PC-9 (cell line): ENCODE measurements at regions not wholly inside any gene's neighbourhood (a gene's known extent, or its start where the extent isn't known, plus 50 kb on each side); places are given as distances from the start of the nearest gene placed in this dataset.

Experiments
- BruUV-seq: library from RNA; stranded (reverse); fragments of 400-500 nt; replicated peaks from 2 replicates; lab custom pipeline; 2021; lab: Mats Ljungman, UMichigan
- CTCF ChIA-PET: fragments of 300-600 bp; sonication (Branson Sonifier 250); formaldehyde crosslinking; loops from one replicate; lab custom pipeline; 2022; ENCODE audit warnings: antibody characterized with exemption; lab: Charles Lee
- POLR2A ChIA-PET: fragments of 300-600 bp; sonication (Branson Sonifier 250); formaldehyde crosslinking; loops from one replicate; lab custom pipeline; 2022; ENCODE audit warnings: antibody characterized with exemption; ENCODE audit not compliant: unreplicated experiment; lab: Charles Lee
- DNase-seq, 2 experiments: peaks; one replicate each; pipeline versions ENCODE4 v3.0.0 to v3.0.0-alpha.2; 2015 to 2022; ENCODE audit warnings: mixed read lengths in 1 of 2
- H2AFZ ChIP-seq: fragments of 200-600 bp; sonication (generic); 2 replicates; pipeline ENCODE4 v1.8.1; 2017; ENCODE audit warnings: antibody characterized with exemption
- H3F3A ChIP-seq: fragments of 200-600 bp; sonication (generic); 2 replicates; pipeline ENCODE4 v1.8.1; 2017; ENCODE audit warnings: antibody characterized with exemption, mild to moderate bottlenecking, low read depth; ENCODE audit not compliant: insufficient read depth
- H3K27ac ChIP-seq: fragments of 200-600 bp; sonication (generic); 2 replicates; pipeline ENCODE4 v1.6.1; 2016; ENCODE audit warnings: mixed run types
- H3K27me3 ChIP-seq: fragments of 200-600 bp; sonication (generic); 2 replicates; pipeline ENCODE4 v1.6.1; 2016; ENCODE audit warnings: low read depth, mixed run types; ENCODE audit not compliant: insufficient read depth
- H3K36me3 ChIP-seq: fragments of 200-600 bp; sonication (generic); 2 replicates; pipeline ENCODE4 v1.6.1; 2016; ENCODE audit warnings: low read depth, mixed run types
- H3K4me1 ChIP-seq: fragments of 200-600 bp; sonication (generic); replicated peaks from 2 replicates; pipeline ENCODE4 v1.6.1; 2016; ENCODE audit warnings: mixed run types; ENCODE audit not compliant: insufficient read depth
- H3K4me2 ChIP-seq: fragments of 200-600 bp; sonication (generic); 2 replicates; pipeline ENCODE4 v1.6.1; 2017; ENCODE audit warnings: mixed run types
- H3K4me3 ChIP-seq: fragments of 200-600 bp; sonication (generic); 2 replicates; pipeline ENCODE4 v1.6.1; 2016; ENCODE audit warnings: mixed run types
- H3K79me2 ChIP-seq: fragments of 200-600 bp; sonication (generic); 2 replicates; pipeline ENCODE4 v1.6.1; 2017; ENCODE audit warnings: low read depth, mixed run types
- H3K9me2 ChIP-seq: fragments of 200-600 bp; sonication (generic); 2 replicates; pipeline ENCODE4 v1.8.1; 2017; ENCODE audit warnings: mild to moderate bottlenecking; ENCODE audit not compliant: insufficient read depth
- H3K9me3 ChIP-seq: fragments of 200-600 bp; sonication (generic); 2 replicates; pipeline ENCODE4 v1.8.1; 2016; ENCODE audit warnings: low read depth; ENCODE audit not compliant: insufficient read depth
- H4K20me1 ChIP-seq: fragments of 200-600 bp; sonication (generic); 2 replicates; pipeline ENCODE4 v1.8.1; 2017; ENCODE audit not compliant: insufficient read depth
- EZH2 ChIP-seq: fragments of 200-600 bp; sonication (generic); IDR thresholded peaks from 2 replicates; pipeline ENCODE4 v1.8.0; 2017; ENCODE audit warnings: antibody characterized with exemption, low read depth
- intact Hi-C: fragments of 100-400 bp; cut with micrococcal nuclease; formaldehyde crosslinking; loops from one replicate; pipeline ENCODE4 v1.10.0; 2022; ENCODE audit not compliant: unreplicated experiment
- TF ChIP-seq, protein P1 (sequence below): fragments of 200-600 bp; sonication (generic); conservative IDR thresholded peaks from 2 replicates; pipeline ENCODE4 v1.6.1; 2017; ENCODE audit warnings: mixed run types, antibody characterized with exemption, mild to moderate bottlenecking, moderate library complexity

DNA sequence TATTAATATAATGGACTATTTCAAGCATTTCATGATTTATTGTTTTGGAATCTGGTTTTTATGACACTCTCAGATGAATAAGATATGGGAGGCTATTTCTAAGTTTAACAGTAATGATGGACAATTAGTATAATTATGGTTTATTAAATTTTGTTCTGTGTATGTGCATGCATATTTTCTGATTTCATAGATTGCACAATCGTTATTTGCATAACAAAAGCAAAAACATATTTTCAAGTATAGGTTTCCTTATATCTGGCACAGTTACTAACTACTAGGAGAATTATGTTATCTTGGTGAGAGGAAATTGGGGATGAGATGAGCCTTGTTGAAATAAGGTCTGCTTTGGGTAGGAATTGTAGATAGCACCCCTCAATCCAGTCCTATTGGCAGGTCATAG is 413.1 kb downstream of the MCTP2 start:
- no peak for TF ChIP-seq EZH2
- TF ChIP-seq, protein P1, sequence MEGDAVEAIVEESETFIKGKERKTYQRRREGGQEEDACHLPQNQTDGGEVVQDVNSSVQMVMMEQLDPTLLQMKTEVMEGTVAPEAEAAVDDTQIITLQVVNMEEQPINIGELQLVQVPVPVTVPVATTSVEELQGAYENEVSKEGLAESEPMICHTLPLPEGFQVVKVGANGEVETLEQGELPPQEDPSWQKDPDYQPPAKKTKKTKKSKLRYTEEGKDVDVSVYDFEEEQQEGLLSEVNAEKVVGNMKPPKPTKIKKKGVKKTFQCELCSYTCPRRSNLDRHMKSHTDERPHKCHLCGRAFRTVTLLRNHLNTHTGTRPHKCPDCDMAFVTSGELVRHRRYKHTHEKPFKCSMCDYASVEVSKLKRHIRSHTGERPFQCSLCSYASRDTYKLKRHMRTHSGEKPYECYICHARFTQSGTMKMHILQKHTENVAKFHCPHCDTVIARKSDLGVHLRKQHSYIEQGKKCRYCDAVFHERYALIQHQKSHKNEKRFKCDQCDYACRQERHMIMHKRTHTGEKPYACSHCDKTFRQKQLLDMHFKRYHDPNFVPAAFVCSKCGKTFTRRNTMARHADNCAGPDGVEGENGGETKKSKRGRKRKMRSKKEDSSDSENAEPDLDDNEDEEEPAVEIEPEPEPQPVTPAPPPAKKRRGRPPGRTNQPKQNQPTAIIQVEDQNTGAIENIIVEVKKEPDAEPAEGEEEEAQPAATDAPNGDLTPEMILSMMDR, result no peak
- Histone ChIP-seq H3K4me3 (no peak overlapping the region), H3K27ac (no peak overlapping the region), H3K4me2 (no peak overlapping the region), H3K4me1 (no peaks in the 10 kb centered on the region), H3K9me3 (no peaks in the 10 kb centered on the region), H3K79me2 (no peaks in the 10 kb centered on the region), H3F3A (no peaks in the 10 kb centered on the region), H3K27me3 (peaks cover 10% of the 10 kb centered on the region), H3K36me3 (no peaks in the 10 kb centered on the region), H4K20me1 (no peaks in the 10 kb centered on the region), H2AFZ (no peak overlapping the region), H3K9me2 (no peaks in the 10 kb centered on the region)
- intact Hi-C loops, result no loop called here
- no peak for DNase-seq
- no TSS peak for BruUV-seq
- POLR2A ChIA-PET, result no interaction called here
- CTCF ChIA-PET, result no interaction called here

DNA sequence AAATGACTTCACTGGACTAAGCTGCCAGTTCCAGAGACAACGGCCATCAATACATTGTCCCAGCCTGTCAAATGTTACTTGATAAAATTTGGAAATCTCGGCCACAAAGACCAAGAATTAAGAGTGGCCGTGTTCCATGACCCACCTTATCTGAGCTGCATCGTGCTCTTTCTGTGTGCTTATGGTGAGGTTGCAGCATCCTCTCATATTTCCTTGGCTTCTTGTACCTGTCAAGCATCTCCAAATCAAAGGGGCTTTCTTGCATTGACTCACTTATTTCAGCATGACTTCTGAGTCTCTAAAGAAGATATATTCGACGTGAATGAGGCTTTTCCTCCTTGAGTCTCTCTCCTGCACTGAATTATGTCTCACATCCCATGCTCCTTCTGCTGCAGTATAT is 421.7 kb downstream of the MCTP2 start:
- BruUV-seq, result no TSS peak
- DNase-seq, result no peak
- no peaks in the 10 kb centered on the region for H3F3A ChIP-seq
- peaks cover 61% of the 10 kb centered on the region for H3K27me3 ChIP-seq
- no peak overlapping the region for H2AFZ ChIP-seq
- no peaks in the 10 kb centered on the region for H3K79me2 ChIP-seq
- no peak overlapping the region for H3K4me3 ChIP-seq
- H3K9me3 ChIP-seq, result no peaks in the 10 kb centered on the region
- H3K36me3 ChIP-seq, result no peaks in the 10 kb centered on the region
- H4K20me1 ChIP-seq, result no peaks in the 10 kb centered on the region
- no peak for TF ChIP-seq EZH2
- TF ChIP-seq, protein P1, result no peak
- H3K9me2 ChIP-seq, result no peaks in the 10 kb centered on the region
- ChIA-PET POLR2A (no interaction called here), CTCF (no interaction called here)
- H3K27ac ChIP-seq, result no peak overlapping the region
- no peaks in the 10 kb centered on the region for H3K4me1 ChIP-seq
- intact Hi-C loops, result no loop called here
- no peak overlapping the region for H3K4me2 ChIP-seq

DNA sequence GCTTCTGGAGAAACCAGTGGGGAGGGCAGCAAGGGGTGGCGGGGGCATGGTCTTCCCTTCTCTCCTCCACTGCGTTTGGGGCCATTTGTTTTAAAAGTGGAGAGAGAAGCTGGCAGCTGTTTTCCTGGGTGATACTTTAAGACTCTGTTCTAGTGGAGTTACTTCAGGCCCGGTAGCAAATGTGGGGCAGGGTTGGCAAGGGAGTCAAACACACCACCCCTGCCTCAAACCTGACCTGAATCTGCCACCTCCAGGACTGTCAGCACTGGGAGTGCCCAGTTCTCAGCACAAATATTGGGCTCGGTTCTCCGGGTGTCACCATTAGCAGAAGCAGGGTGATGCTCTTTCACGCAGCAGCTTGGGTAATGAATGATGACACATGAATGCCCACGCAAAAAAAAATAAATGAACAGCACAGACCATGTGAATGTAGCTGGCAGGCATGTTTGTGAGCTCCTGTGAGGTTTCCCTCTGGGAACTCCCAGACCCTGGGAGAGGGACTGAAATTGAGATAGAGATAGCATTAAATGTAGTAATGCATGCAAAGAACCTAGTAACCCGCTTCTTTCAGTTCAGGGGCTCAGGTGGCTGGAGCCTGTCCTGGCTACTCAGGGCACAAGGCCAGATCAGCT is 424.0 kb downstream of the MCTP2 start:
- H4K20me1 ChIP-seq, result no peaks in the 10 kb centered on the region
- H3K79me2 ChIP-seq, result no peaks in the 10 kb centered on the region
- no peak overlapping the region for H3K27ac ChIP-seq
- H3K4me2 ChIP-seq, result no peak overlapping the region
- H3K4me1 ChIP-seq, result no peaks in the 10 kb centered on the region
- H2AFZ ChIP-seq, result no peak overlapping the region
- no TSS peak for BruUV-seq
- H3K9me3 ChIP-seq, result no peaks in the 10 kb centered on the region
- DNase-seq, result no peak
- no peak overlapping the region for H3K4me3 ChIP-seq
- peaks cover 47% of the 10 kb centered on the region for H3K27me3 ChIP-seq
- no peaks in the 10 kb centered on the region for H3K9me2 ChIP-seq
- ChIA-PET POLR2A (no interaction called here), CTCF (no interaction called here)
- H3K36me3 ChIP-seq, result no peaks in the 10 kb centered on the region
- H3F3A ChIP-seq, result no peaks in the 10 kb centered on the region
- intact Hi-C loops, result no loop called here
- no peak for TF ChIP-seq EZH2
- TF ChIP-seq, protein P1, result no peak
